DND-41 (cell line): ENCODE measurements at regions not wholly inside any gene's neighbourhood (a gene's known extent, or its start where the extent isn't known, plus 50 kb on each side); places are given as distances from the start of the nearest gene placed in this dataset.

Experiments
- ATAC-seq: fragments of 200-7000 bp; cut with Tn5 transposase; 3 replicates; pipeline ENCODE4 v1.9.1; 2021; ENCODE audit warnings: low read depth; ENCODE audit not compliant: insufficient read depth
- DNase-seq: peaks from one replicate; pipeline ENCODE4 v3.0.0-alpha.2; 2020
- H2AFZ ChIP-seq: 2 replicates; pipeline ENCODE4 v1.6.0; 2012; ENCODE audit warnings: low read depth, low read length
- H3K27ac ChIP-seq: 2 replicates; pipeline ENCODE4 v1.5.1; 2012; ENCODE audit warnings: low read length, inconsistent platforms
- H3K27me3 ChIP-seq: fragments of 200-600 bp; sonication (generic); 2 replicates; pipeline ENCODE4 v1.6.0; 2012; ENCODE audit warnings: low read length, mild to moderate bottlenecking, inconsistent platforms; ENCODE audit not compliant: insufficient read depth, poor library complexity
- H3K36me3 ChIP-seq: 2 replicates; pipeline ENCODE4 v1.5.1; 2012; ENCODE audit warnings: low read length, inconsistent platforms; ENCODE audit not compliant: insufficient read depth
- H3K4me1 ChIP-seq: 2 replicates; pipeline ENCODE4 v1.5.1; 2012; ENCODE audit warnings: mild to moderate bottlenecking, low read length; ENCODE audit not compliant: insufficient read depth
- H3K4me2 ChIP-seq: 2 replicates; pipeline ENCODE4 v1.6.0; 2012; ENCODE audit warnings: mild to moderate bottlenecking, moderate library complexity, low read length, inconsistent platforms; ENCODE audit not compliant: insufficient read depth
- H3K4me3 ChIP-seq, 2 experiments: fragments of 200-600 bp in 1 of 2; shearing (Covaris generic) in 1 of 2; 2 replicates each; pipeline ENCODE4 v1.5.1; 2012 to 2016; ENCODE audit warnings: inconsistent platforms in 2 of 2, low read length in 2 of 2, mild to moderate bottlenecking in 2 of 2, low read depth in 1 of 2, moderate library complexity in 1 of 2
- H3K79me2 ChIP-seq: 2 replicates; pipeline ENCODE4 v1.6.0; 2012; ENCODE audit warnings: low read length, inconsistent platforms; ENCODE audit not compliant: insufficient read depth
- H3K9ac ChIP-seq: 2 replicates; pipeline ENCODE4 v1.6.0; 2012; ENCODE audit warnings: low read depth, mild to moderate bottlenecking, inconsistent platforms, low read length, moderate library complexity
- H3K9me3 ChIP-seq: 2 replicates; pipeline ENCODE4 v1.5.1; 2012; ENCODE audit warnings: low read length, moderate library complexity, mild to moderate bottlenecking, inconsistent platforms; ENCODE audit not compliant: insufficient read depth, severe bottlenecking
- H4K20me1 ChIP-seq: 2 replicates; pipeline ENCODE4 v1.6.0; 2012; ENCODE audit warnings: low read length; ENCODE audit not compliant: insufficient read depth
- CTCF ChIP-seq: IDR thresholded peaks from 2 replicates; pipeline ENCODE4 v1.5.1; 2012; ENCODE audit warnings: borderline replicate concordance, low read length, moderate library complexity, mild to moderate bottlenecking; ENCODE audit not compliant: poor library complexity, severe bottlenecking; ENCODE audit errors: extremely low read depth
- EZH2 ChIP-seq: IDR thresholded peaks from 3 replicates; pipeline ENCODE4 v1.6.1; 2012; ENCODE audit warnings: borderline replicate concordance, low read depth, mild to moderate bottlenecking, moderate library complexity, low read length, inconsistent platforms; ENCODE audit not compliant: severe bottlenecking

DNA sequence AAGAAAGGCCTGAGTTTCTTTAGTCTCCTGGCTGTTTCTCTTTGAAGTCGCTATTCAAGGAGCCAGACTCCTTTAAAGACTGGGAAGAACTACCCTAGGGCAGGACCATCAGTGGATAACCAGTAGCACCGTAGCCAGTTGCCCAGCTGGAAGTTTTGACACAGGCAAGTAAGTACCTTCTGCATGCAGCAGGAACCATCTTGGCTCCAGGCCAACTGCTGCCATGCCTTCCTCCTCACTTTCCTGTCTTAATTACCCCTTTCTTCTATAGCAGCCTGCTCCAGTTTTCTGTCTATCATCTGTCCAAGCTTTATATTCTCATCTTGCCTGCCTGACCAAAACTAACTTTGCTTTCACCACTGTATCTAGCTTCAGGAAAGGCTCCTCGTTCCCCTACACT, 149.7 kb upstream of the SV2C start:
- Histone ChIP-seq H3K27me3 (no peaks in the 10 kb centered on the region), H3K9me3 (no peaks in the 10 kb centered on the region), H4K20me1 (no peaks in the 10 kb centered on the region), H2AFZ (no peak overlapping the region), H3K9ac (no peak overlapping the region), H3K36me3 (no peaks in the 10 kb centered on the region), H3K4me1 (no peaks in the 10 kb centered on the region), H3K27ac (no peak overlapping the region), H3K4me3 (no peak overlapping the region), H3K4me2 (no peak overlapping the region), H3K79me2 (no peaks in the 10 kb centered on the region)
- TF ChIP-seq EZH2 = no peak
- TF ChIP-seq CTCF = no peak
- DNase-seq (no peak), ATAC-seq (no peak)

GRCh38 chr5:75931175-75931574, 152.0 kb upstream of the SV2C start:
- H3K79me2 ChIP-seq = no peaks in the 10 kb centered on the region
- no peaks in the 10 kb centered on the region for H4K20me1 ChIP-seq
- no peak overlapping the region for H3K4me2 ChIP-seq
- H2AFZ ChIP-seq = no peak overlapping the region
- H3K27me3 ChIP-seq = no peaks in the 10 kb centered on the region
- H3K4me3 ChIP-seq = no peak overlapping the region
- DNase-seq (no peak), ATAC-seq (no peak)
- no peaks in the 10 kb centered on the region for H3K9me3 ChIP-seq
- H3K4me1 ChIP-seq = no peaks in the 10 kb centered on the region
- no peak overlapping the region for H3K27ac ChIP-seq
- H3K9ac ChIP-seq = no peak overlapping the region
- H3K36me3 ChIP-seq = no peaks in the 10 kb centered on the region
- no peak for TF ChIP-seq CTCF
- TF ChIP-seq EZH2 = no peak

GRCh38 chr5:75928992-75929391, 154.2 kb upstream of the SV2C start:
- Histone ChIP-seq H4K20me1 (no peaks in the 10 kb centered on the region), H3K9ac (no peak overlapping the region), H2AFZ (no peak overlapping the region), H3K27me3 (no peaks in the 10 kb centered on the region), H3K79me2 (no peaks in the 10 kb centered on the region), H3K4me2 (no peak overlapping the region), H3K27ac (no peak overlapping the region), H3K9me3 (no peaks in the 10 kb centered on the region), H3K4me1 (no peaks in the 10 kb centered on the region), H3K4me3 (no peak overlapping the region), H3K36me3 (no peaks in the 10 kb centered on the region)
- TF ChIP-seq EZH2 = no peak
- no peak for TF ChIP-seq CTCF
- no peak for ATAC-seq
- no peak for DNase-seq

DNA sequence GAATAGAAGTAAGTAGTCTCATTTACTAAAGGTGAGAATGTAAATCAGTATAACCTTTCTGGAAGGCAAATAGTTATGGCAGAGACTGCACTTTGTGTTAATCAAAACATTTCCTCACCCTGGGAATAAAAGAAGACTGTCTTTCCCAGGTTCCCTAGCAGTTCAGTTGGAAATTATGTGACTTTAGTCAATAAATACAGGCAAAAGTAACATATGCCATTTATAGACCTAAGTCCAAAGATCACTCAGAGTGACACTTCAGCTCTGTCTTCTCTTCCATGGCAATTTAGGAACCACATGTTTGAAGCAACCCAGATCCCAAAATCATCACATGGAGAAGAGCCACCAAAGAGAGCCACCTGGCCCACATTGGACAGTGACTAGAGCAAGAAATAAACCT, 160.7 kb upstream of the SV2C start:
- DNase-seq (no peak), ATAC-seq (no peak)
- no peak overlapping the region for H2AFZ ChIP-seq
- no peaks in the 10 kb centered on the region for H3K9me3 ChIP-seq
- H3K4me3 ChIP-seq = no peak overlapping the region
- no peaks in the 10 kb centered on the region for H4K20me1 ChIP-seq
- TF ChIP-seq CTCF (no peak), EZH2 (no peak)
- no peaks in the 10 kb centered on the region for H3K79me2 ChIP-seq
- no peak overlapping the region for H3K27ac ChIP-seq
- no peak overlapping the region for H3K9ac ChIP-seq
- H3K27me3 ChIP-seq = no peaks in the 10 kb centered on the region
- no peak overlapping the region for H3K4me2 ChIP-seq
- H3K4me1 ChIP-seq = no peaks in the 10 kb centered on the region
- H3K36me3 ChIP-seq = no peaks in the 10 kb centered on the region
